RWPE1 (cell line): ENCODE measurements at regions not wholly inside any gene's neighbourhood (a gene's known extent, or its start where the extent isn't known, plus 50 kb on each side); places are given as distances from the start of the nearest gene placed in this dataset.
A peak's percentile ranks its signal among the peaks of the same experiment; 100 is the strongest.

Source experiments
- CTCF ChIA-PET: fragments of 350-600 bp; sonication (Branson Sonifier 250); formaldehyde crosslinking; extraction: SDS; loops from one replicate; lab custom pipeline; 2021; lab: Yijun Ruan, JAX
- POLR2A ChIA-PET: fragments of 400-600 bp; formaldehyde crosslinking; extraction: SDS; loops from one replicate; lab custom pipeline; 2020; ENCODE audit warnings: antibody characterized with exemption; ENCODE audit not compliant: low non-redundant PET; lab: Yijun Ruan, JAX
- DNase-seq: peaks from one replicate; pipeline ENCODE4 v3.0.0; 2012; ENCODE audit warnings: low spot score
- H3K27ac ChIP-seq: fragments of 450-650 bp; 2 replicates; pipeline ENCODE4 v1.5.1; 2017
- TF ChIP-seq, protein P1 (sequence below): fragments of 450-650 bp; conservative IDR thresholded peaks from 2 replicates; pipeline ENCODE4 v1.5.1; 2017; ENCODE audit warnings: low read depth, mild to moderate bottlenecking

GRCh38 chr6:151154418-151154817, 85.3 kb upstream of the AKAP12 start:
- POLR2A ChIA-PET, result no interaction called here

GRCh38 chr6:151155095-151155494, 84.7 kb upstream of the AKAP12 start:
- ChIA-PET CTCF (interaction anchor here (0.6 kb wide), 1 partner anchor 1185 kb away, joined by 3 read pairs; no protein-coding TSS in a partner anchor), POLR2A (no interaction called here)

More at GRCh38 chr6:151154418-151154817, 85.3 kb upstream of the AKAP12 start:
- DNase-seq, result peak; percentile 42
- TF ChIP-seq, protein P1, sequence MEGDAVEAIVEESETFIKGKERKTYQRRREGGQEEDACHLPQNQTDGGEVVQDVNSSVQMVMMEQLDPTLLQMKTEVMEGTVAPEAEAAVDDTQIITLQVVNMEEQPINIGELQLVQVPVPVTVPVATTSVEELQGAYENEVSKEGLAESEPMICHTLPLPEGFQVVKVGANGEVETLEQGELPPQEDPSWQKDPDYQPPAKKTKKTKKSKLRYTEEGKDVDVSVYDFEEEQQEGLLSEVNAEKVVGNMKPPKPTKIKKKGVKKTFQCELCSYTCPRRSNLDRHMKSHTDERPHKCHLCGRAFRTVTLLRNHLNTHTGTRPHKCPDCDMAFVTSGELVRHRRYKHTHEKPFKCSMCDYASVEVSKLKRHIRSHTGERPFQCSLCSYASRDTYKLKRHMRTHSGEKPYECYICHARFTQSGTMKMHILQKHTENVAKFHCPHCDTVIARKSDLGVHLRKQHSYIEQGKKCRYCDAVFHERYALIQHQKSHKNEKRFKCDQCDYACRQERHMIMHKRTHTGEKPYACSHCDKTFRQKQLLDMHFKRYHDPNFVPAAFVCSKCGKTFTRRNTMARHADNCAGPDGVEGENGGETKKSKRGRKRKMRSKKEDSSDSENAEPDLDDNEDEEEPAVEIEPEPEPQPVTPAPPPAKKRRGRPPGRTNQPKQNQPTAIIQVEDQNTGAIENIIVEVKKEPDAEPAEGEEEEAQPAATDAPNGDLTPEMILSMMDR, result no peak
- CTCF ChIA-PET, result interaction anchor here (0.6 to 1.0 kb wide), 3 partner anchors 74 to 1185 kb away, joined by 3 to 6 read pairs (median 6); no protein-coding TSS in a partner anchor
- no peak overlapping the region for H3K27ac ChIP-seq

GRCh38 chr6:151160929-151161757, 78.6 kb upstream of the AKAP12 start:
- POLR2A ChIA-PET, result no interaction called here
- CTCF ChIA-PET, result no interaction called here
- DNase-seq, result no peak
- no peak overlapping the region for H3K27ac ChIP-seq
- TF ChIP-seq, protein P1, result no peak

More at GRCh38 chr6:151155095-151155494, 84.7 kb upstream of the AKAP12 start:
- TF ChIP-seq, protein P1, result no peak
- H3K27ac ChIP-seq, result no peak overlapping the region
- DNase-seq, result no peak

GRCh38 chr6:151164383-151164782, 75.4 kb upstream of the AKAP12 start:
- CTCF ChIA-PET, result no interaction called here
- no peak overlapping the region for H3K27ac ChIP-seq
- DNase-seq, result no peak
- POLR2A ChIA-PET, result no interaction called here
- TF ChIP-seq, protein P1, result no peak

DNA sequence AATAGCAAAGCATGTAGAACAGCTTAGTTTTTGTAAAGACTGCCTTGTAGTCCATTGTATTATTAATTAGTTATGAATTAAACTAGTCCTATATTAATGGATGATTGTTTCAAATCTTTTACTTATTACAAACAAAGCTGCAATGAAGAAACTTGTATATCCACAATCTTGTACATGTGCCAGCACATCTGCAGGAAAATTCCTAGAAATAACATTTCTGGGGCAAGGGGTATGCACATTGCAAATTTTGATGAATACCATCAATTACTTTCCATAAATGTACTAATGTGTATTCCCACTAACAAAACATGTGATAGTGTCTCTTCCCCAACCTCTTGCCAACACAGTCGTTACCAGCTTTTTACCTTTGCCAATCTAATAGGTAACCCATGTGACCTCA, 73.6 kb upstream of the AKAP12 start:
- TF ChIP-seq, protein P1, result no peak
- POLR2A ChIA-PET, result no interaction called here
- H3K27ac ChIP-seq, result no peak overlapping the region
- CTCF ChIA-PET, result interaction anchor here (0.6 kb wide), 1 partner anchor 240 kb away, joined by 3 read pairs; no protein-coding TSS in a partner anchor
- no peak for DNase-seq

- ChIA-PET CTCF (no interaction called here), POLR2A (no interaction called here)
- TF ChIP-seq, protein P1, result no peak
- no peak overlapping the region for H3K27ac ChIP-seq
- DNase-seq, result no peak
Observed at GRCh38 chr6:151167034-151167433, 72.7 kb upstream of the AKAP12 start.
